ENCODE measurements at regions not wholly inside any gene's neighbourhood (a gene's known extent, or its start where the extent isn't known, plus 50 kb on each side); places are given as distances from the start of the nearest gene placed in this dataset.

DNA sequence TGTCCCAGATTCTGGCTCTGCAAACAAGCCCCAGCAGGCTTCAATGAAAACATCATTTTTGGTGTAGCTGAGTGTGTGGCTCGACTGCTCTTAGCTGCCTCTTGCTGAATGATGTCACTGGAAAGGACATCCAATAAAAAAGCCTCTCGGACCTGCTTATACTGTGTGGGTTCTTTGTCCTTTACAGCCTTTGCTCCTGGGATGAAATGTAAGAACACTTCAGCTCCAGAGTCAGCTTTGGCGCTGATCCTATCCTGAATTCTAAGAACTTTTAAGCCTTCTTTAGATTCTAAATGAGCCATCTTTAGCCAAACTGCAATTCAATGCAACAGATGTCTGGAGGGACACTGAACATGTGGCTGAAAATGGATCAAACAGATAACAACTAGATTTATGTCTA is 404.6 kb upstream of the C9orf72 start:
- DNase-seq, result no peak
- H3K27ac ChIP-seq (ENCODE audit: low read length), result no peak overlapping the region
- no peaks in the 10 kb centered on the region for H3K79me2 ChIP-seq (ENCODE audit: low read length)
- no peaks in the 10 kb centered on the region for H4K20me1 ChIP-seq (ENCODE audit: insufficient read depth, low read length)
- no peak overlapping the region for H3K4me3 ChIP-seq (ENCODE audit: low read length)
- H3F3A ChIP-seq (ENCODE audit: insufficient read depth, low read length), result no peaks in the 10 kb centered on the region
- no peak overlapping the region for H3K9ac ChIP-seq (ENCODE audit: low read length)
- H3K4me2 ChIP-seq (ENCODE audit: low read depth, low read length), result no peak overlapping the region
- H2AFZ ChIP-seq (ENCODE audit: low read length), result no peak overlapping the region
- H3K4me1 ChIP-seq (ENCODE audit: low read length), result no peaks in the 10 kb centered on the region
- H3K9me3 ChIP-seq (replicated peaks; ENCODE audit: insufficient read depth, low read length), result no peaks in the 10 kb centered on the region
- TF ChIP-seq CTCF (IDR thresholded peaks at IDR 0.05; ENCODE audit: low read length), result no peak
- TF ChIP-seq EZH2phosphoT487 (IDR thresholded peaks at IDR 0.05; ENCODE audit: low read length), result no peak
- TF ChIP-seq EZH2 (optimal IDR thresholded peaks at IDR 0.05; ENCODE audit: low read depth, low read length), result no peak
- H3K36me3 ChIP-seq (replicated peaks; ENCODE audit: insufficient read depth, low read length), result no peaks in the 10 kb centered on the region
- H3K9me2 ChIP-seq (replicated peaks; ENCODE audit: insufficient read depth, low read length), result no peaks in the 10 kb centered on the region
- H3K27me3 ChIP-seq (replicated peaks; ENCODE audit: insufficient read depth, low read length), result no peaks in the 10 kb centered on the region

DNA sequence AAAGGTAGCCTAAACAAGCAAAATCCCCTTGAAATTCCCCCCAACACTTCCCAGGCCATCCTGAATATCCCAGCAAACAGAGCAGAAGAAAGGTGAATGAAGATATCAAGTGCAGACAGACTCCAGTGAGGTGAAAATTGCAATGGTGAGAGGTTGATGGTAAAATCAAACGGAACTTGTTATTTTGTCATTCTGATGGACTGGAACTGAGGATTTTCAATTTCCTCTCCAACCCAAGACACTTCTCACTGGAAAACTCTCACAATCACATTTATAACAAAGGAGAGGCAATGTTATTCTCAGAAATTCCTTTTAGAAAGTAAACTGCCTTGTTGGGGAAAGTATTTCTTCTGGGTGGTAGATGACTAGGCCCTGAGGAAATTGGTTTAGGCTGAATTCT is 412.4 kb upstream of the C9orf72 start:
- Histone ChIP-seq H3K27me3 (replicated peaks; ENCODE audit: insufficient read depth, low read length) (no peaks in the 10 kb centered on the region), H3F3A (ENCODE audit: insufficient read depth, low read length) (no peaks in the 10 kb centered on the region; the same call in 1 of the 2 replicates), H3K4me2 (ENCODE audit: low read depth, low read length) (no peak overlapping the region), H3K9me3 (replicated peaks; ENCODE audit: insufficient read depth, low read length) (no peaks in the 10 kb centered on the region), H3K4me1 (ENCODE audit: low read length) (no peaks in the 10 kb centered on the region), H4K20me1 (ENCODE audit: insufficient read depth, low read length) (no peaks in the 10 kb centered on the region), H3K79me2 (ENCODE audit: low read length) (no peaks in the 10 kb centered on the region), H3K4me3 (ENCODE audit: low read length) (no peak overlapping the region), H3K9ac (ENCODE audit: low read length) (no peak overlapping the region), H3K27ac (ENCODE audit: low read length) (no peak overlapping the region), H2AFZ (ENCODE audit: low read length) (no peak overlapping the region), H3K36me3 (replicated peaks; ENCODE audit: insufficient read depth, low read length) (no peaks in the 10 kb centered on the region), H3K9me2 (replicated peaks; ENCODE audit: insufficient read depth, low read length) (no peaks in the 10 kb centered on the region)
- DNase-seq, result no peak
- no peak for TF ChIP-seq EZH2phosphoT487 (IDR thresholded peaks at IDR 0.05; ENCODE audit: low read length)

GRCh38 chr9:27990524-27990923 is 417.2 kb upstream of the C9orf72 start:
- no peak overlapping the region for H3K4me2 ChIP-seq (ENCODE audit: low read depth, low read length)
- DNase-seq, result no peak
- H3K9ac ChIP-seq (ENCODE audit: low read length), result no peak overlapping the region
- no peak overlapping the region for H2AFZ ChIP-seq (ENCODE audit: low read length)
- H4K20me1 ChIP-seq (ENCODE audit: insufficient read depth, low read length), result no peaks in the 10 kb centered on the region
- TF ChIP-seq EZH2 (optimal IDR thresholded peaks at IDR 0.05; ENCODE audit: low read depth, low read length) (no peak), EZH2phosphoT487 (IDR thresholded peaks at IDR 0.05; ENCODE audit: low read length) (no peak), CTCF (IDR thresholded peaks at IDR 0.05; ENCODE audit: low read length) (no peak)
- no peaks in the 10 kb centered on the region for H3K27me3 ChIP-seq (replicated peaks; ENCODE audit: insufficient read depth, low read length)
- H3K9me3 ChIP-seq (replicated peaks; ENCODE audit: insufficient read depth, low read length), result no peaks in the 10 kb centered on the region
- H3K4me1 ChIP-seq (ENCODE audit: low read length), result no peaks in the 10 kb centered on the region
- no peaks in the 10 kb centered on the region for H3K36me3 ChIP-seq (replicated peaks; ENCODE audit: insufficient read depth, low read length)
- H3K4me3 ChIP-seq (ENCODE audit: low read length), result no peak overlapping the region
- no peaks in the 10 kb centered on the region for H3K79me2 ChIP-seq (ENCODE audit: low read length)
- H3K27ac ChIP-seq (ENCODE audit: low read length), result no peak overlapping the region
- H3F3A ChIP-seq (ENCODE audit: insufficient read depth, low read length), result no peaks in the 10 kb centered on the region
- H3K9me2 ChIP-seq (replicated peaks; ENCODE audit: insufficient read depth, low read length), result no peaks in the 10 kb centered on the region

DNA sequence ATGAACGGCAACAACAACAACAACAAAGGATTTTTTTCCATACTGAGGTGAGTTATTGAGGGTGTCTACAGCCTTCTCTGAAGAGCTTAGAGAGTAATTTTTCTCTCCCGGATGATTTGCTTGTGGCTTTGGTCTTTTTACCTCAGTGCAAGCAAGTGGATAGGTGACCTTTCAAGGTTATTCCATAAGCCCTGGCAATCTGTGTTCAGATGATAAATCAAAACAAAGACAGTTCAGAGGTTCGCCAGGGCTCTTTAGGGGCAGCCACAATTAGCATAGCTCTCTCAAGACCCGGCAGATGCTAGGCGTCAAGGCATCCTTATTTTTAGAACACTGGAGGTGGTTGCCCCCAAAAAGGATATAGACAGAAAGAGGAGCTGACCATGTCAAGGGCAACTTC is 417.9 kb upstream of the C9orf72 start:
- no peak overlapping the region for H3K27ac ChIP-seq (ENCODE audit: low read length)
- TF ChIP-seq EZH2 (optimal IDR thresholded peaks at IDR 0.05; ENCODE audit: low read depth, low read length) (no peak), CTCF (IDR thresholded peaks at IDR 0.05; ENCODE audit: low read length) (no peak), EZH2phosphoT487 (IDR thresholded peaks at IDR 0.05; ENCODE audit: low read length) (no peak)
- H3K4me3 ChIP-seq (ENCODE audit: low read length), result no peak overlapping the region
- H3K27me3 ChIP-seq (replicated peaks; ENCODE audit: insufficient read depth, low read length), result no peaks in the 10 kb centered on the region
- H3K79me2 ChIP-seq (ENCODE audit: low read length), result no peaks in the 10 kb centered on the region
- no peak overlapping the region for H3K4me2 ChIP-seq (ENCODE audit: low read depth, low read length)
- no peaks in the 10 kb centered on the region for H3K9me3 ChIP-seq (replicated peaks; ENCODE audit: insufficient read depth, low read length)
- no peaks in the 10 kb centered on the region for H3K36me3 ChIP-seq (replicated peaks; ENCODE audit: insufficient read depth, low read length)
- H3K4me1 ChIP-seq (ENCODE audit: low read length), result no peaks in the 10 kb centered on the region
- no peaks in the 10 kb centered on the region for H3F3A ChIP-seq (ENCODE audit: insufficient read depth, low read length)
- no peak overlapping the region for H2AFZ ChIP-seq (ENCODE audit: low read length)
- H3K9me2 ChIP-seq (replicated peaks; ENCODE audit: insufficient read depth, low read length), result no peaks in the 10 kb centered on the region
- H3K9ac ChIP-seq (ENCODE audit: low read length), result no peak overlapping the region
- DNase-seq, result no peak
- H4K20me1 ChIP-seq (ENCODE audit: insufficient read depth, low read length), result no peaks in the 10 kb centered on the region
